HFFc6 (cell line): ENCODE measurements at regions not wholly inside any gene's neighbourhood (a gene's known extent, or its start where the extent isn't known, plus 50 kb on each side); places are given as distances from the start of the nearest gene placed in this dataset.
"Not testable (repeated sequence)": the region's sequence is repeated elsewhere in the genome, so short reads cannot be mapped to it uniquely, and the experiment has no call there.

ENCODE experiments used
- DNase-seq: peaks from one replicate; pipeline ENCODE4 v3.0.0-alpha.2; 2018
- H3K27ac Mint-ChIP-seq: 2 replicates; pipeline ENCODE4 v1.8.0; 2020; ENCODE audit warnings: mild to moderate bottlenecking, mixed read lengths
- H3K27me3 Mint-ChIP-seq: 2 replicates; pipeline ENCODE4 v1.8.0; 2021; ENCODE audit warnings: mild to moderate bottlenecking, moderate library complexity, mixed read lengths; ENCODE audit not compliant: insufficient read depth
- H3K36me3 Mint-ChIP-seq: 2 replicates; pipeline ENCODE4 v1.8.0; 2021; ENCODE audit warnings: low read depth, mixed read lengths
- H3K4me1 Mint-ChIP-seq: 2 replicates; pipeline ENCODE4 v1.8.0; 2020; ENCODE audit warnings: low read depth, mixed read lengths
- H3K4me3 Mint-ChIP-seq: 2 replicates; pipeline ENCODE4 v1.8.0; 2020; ENCODE audit warnings: mild to moderate bottlenecking, moderate library complexity, mixed read lengths
- H3K9me3 Mint-ChIP-seq: 2 replicates; pipeline ENCODE4 v1.8.0; 2020; ENCODE audit warnings: mild to moderate bottlenecking, mixed read lengths
- TF ChIP-seq, protein P1 (sequence below): fragments of 200-600 bp; sonication (generic); IDR thresholded peaks from 2 replicates; pipeline ENCODE4 v1.5.0; 2021; ENCODE audit warnings: antibody characterized with exemption, mild to moderate bottlenecking

DNA sequence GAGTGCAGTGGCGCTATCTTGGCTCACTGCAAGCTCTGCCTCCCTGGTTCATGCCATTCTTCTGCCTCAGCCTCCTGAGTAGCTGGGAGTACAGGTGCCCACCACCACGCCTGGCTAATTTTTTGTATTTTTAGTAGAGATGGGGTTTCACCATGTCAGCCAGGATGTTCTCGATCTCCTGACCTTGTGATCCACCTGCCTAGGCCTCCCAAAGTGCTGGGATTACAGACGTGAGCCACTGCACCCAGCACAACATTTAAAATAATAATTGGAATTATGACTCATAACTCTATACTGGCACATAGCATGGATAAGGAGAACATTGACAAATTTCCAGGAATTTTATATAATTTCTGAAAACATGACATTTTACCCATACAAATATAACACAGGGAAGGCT lies 54.2 kb downstream of the DBET start:
- H3K4me3 Mint-ChIP-seq, DNase-seq, H3K36me3 Mint-ChIP-seq, H3K9me3 Mint-ChIP-seq, H3K27me3 Mint-ChIP-seq, H3K27ac Mint-ChIP-seq, H3K4me1 Mint-ChIP-seq: not testable (repeated sequence)

DNA sequence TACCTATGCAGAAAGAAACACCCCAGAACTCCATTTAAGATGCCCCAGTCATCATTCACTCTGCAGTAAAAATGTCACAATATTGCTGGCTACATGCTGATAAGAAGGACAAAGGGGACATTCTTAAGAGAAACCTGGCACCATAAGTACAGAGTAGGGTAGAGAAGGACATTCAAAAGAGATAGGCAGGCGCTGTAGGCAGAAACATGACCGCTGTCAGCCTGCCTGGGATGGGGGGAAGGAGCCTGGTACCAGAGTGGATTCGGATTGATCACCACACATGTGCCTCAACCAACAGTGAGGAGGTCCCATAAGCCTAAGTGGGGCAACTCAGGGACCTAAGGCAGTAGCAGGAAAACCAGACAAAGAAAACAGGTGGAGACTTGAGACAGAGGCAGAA lies 54.1 kb upstream of the DUX4 start:
- not testable (repeated sequence) for H3K36me3 Mint-ChIP-seq, H3K9me3 Mint-ChIP-seq, DNase-seq, H3K4me1 Mint-ChIP-seq, H3K27me3 Mint-ChIP-seq, H3K4me3 Mint-ChIP-seq, H3K27ac Mint-ChIP-seq

DNA sequence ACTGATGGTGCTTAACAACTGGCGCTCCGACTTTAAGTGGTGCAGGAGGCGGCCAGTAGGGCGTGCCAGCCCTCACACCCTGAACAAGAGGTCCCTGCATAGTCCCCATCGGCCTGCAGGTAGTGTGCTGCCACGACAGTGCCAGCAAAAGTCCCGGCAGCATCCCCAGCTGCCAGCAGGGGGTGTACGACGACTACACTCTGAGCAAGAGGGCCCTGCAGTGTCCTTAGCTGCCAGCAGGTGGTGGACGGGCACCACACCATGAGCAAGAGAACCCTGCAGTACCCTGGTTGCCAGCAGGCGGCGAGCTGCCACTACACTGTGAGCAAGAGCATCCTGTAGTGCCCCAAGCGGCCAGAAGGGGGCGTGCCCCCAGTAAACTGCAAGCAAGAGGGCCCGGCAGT lies 53.5 kb upstream of the DUX4 start:
- not testable (repeated sequence) for H3K36me3 Mint-ChIP-seq, H3K4me3 Mint-ChIP-seq, H3K4me1 Mint-ChIP-seq, H3K27me3 Mint-ChIP-seq, H3K27ac Mint-ChIP-seq, H3K9me3 Mint-ChIP-seq, DNase-seq

DNA sequence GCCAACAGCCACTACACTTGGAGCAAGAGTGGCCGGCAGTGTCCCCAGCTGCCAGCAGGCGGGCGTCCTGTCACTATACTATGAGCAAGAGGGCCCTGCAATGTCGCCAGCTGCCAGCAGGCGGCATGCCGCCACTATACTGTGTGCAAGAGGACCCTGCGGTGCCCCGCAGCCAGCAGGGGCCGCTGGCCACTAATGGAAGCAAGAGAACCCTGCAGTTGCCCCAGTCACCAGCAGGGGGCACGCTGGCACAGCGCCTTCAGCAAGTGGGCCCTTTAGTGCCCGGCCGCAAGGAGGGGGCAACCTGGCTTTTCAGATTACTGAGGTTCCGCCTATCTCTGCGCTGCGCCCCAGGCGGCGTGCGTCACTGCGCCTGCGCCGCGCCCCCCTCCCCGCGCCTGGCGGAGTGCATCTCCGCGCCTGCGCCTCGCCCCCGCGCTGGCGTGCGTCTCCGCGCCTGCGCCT lies 53.0 kb upstream of the DUX4 start:
- not testable (repeated sequence) for DNase-seq, H3K36me3 Mint-ChIP-seq, H3K27ac Mint-ChIP-seq, H3K9me3 Mint-ChIP-seq, H3K4me1 Mint-ChIP-seq, H3K4me3 Mint-ChIP-seq, H3K27me3 Mint-ChIP-seq
- TF ChIP-seq, protein P1, sequence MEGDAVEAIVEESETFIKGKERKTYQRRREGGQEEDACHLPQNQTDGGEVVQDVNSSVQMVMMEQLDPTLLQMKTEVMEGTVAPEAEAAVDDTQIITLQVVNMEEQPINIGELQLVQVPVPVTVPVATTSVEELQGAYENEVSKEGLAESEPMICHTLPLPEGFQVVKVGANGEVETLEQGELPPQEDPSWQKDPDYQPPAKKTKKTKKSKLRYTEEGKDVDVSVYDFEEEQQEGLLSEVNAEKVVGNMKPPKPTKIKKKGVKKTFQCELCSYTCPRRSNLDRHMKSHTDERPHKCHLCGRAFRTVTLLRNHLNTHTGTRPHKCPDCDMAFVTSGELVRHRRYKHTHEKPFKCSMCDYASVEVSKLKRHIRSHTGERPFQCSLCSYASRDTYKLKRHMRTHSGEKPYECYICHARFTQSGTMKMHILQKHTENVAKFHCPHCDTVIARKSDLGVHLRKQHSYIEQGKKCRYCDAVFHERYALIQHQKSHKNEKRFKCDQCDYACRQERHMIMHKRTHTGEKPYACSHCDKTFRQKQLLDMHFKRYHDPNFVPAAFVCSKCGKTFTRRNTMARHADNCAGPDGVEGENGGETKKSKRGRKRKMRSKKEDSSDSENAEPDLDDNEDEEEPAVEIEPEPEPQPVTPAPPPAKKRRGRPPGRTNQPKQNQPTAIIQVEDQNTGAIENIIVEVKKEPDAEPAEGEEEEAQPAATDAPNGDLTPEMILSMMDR, result peak; percentile 70

DNA sequence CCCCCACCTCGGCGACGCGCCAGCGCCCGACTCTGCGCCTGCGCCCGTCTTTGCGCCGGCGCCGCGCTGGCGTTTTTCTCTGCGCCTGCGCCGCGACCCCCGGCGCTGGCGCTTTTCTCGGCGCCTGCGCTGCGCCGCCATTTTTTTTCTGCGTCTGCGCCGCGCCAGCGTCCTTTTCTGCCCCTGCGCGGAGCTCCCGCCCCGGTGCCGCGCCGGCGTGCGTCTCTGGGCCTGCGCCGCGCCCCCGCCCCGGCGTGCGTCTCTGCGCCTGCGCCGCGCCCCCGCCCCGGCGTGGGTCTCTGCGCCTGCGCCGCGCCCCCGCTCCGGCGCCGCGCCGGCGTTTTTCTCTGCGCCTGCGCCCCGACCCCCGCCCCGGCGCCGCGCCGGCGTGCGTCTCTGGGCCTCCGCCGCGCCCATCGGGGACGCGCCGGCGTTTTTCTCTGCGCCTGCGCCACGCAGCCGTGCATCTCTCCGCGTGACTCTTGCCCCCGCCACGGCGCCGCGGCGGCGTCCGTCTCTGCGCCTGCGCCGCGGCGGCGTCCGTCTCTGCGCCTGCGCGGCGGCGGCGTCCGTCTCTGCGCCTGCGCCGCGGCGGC lies 52.4 kb upstream of the DUX4 start:
- DNase-seq, H3K9me3 Mint-ChIP-seq, H3K27ac Mint-ChIP-seq, H3K36me3 Mint-ChIP-seq, H3K4me1 Mint-ChIP-seq, H3K27me3 Mint-ChIP-seq, H3K4me3 Mint-ChIP-seq: not testable (repeated sequence)

DNA sequence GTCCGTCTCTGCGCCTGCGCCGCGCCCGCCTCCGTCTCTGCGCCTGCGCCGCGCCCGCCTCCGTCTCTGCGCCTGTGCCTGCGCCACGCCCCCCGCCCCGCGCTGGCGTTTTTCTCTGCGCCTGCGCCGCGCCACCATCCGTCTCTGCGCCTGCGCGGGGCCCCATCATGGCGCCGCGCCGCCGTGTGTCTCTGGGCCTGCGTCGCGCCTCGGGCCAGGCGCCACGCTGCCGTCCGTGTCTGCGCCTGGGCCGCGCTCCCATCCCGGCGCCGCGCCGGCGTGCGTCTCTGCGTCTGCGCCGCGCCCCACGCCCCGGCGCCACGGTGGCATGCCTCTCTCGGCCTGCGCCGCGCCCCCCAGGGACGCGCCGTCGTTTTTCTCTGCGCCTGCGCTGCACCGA lies 51.8 kb upstream of the DUX4 start:
- no peak overlapping the region for H3K27ac Mint-ChIP-seq
- no peak overlapping the region for H3K4me3 Mint-ChIP-seq
- H3K9me3 Mint-ChIP-seq, result no peaks in the 10 kb centered on the region
- no peaks in the 10 kb centered on the region for H3K4me1 Mint-ChIP-seq
- TF ChIP-seq, protein P1, result no peak
- H3K36me3 Mint-ChIP-seq, result no peaks in the 10 kb centered on the region
- no peak for DNase-seq
- H3K27me3 Mint-ChIP-seq, result no peaks in the 10 kb centered on the region

DNA sequence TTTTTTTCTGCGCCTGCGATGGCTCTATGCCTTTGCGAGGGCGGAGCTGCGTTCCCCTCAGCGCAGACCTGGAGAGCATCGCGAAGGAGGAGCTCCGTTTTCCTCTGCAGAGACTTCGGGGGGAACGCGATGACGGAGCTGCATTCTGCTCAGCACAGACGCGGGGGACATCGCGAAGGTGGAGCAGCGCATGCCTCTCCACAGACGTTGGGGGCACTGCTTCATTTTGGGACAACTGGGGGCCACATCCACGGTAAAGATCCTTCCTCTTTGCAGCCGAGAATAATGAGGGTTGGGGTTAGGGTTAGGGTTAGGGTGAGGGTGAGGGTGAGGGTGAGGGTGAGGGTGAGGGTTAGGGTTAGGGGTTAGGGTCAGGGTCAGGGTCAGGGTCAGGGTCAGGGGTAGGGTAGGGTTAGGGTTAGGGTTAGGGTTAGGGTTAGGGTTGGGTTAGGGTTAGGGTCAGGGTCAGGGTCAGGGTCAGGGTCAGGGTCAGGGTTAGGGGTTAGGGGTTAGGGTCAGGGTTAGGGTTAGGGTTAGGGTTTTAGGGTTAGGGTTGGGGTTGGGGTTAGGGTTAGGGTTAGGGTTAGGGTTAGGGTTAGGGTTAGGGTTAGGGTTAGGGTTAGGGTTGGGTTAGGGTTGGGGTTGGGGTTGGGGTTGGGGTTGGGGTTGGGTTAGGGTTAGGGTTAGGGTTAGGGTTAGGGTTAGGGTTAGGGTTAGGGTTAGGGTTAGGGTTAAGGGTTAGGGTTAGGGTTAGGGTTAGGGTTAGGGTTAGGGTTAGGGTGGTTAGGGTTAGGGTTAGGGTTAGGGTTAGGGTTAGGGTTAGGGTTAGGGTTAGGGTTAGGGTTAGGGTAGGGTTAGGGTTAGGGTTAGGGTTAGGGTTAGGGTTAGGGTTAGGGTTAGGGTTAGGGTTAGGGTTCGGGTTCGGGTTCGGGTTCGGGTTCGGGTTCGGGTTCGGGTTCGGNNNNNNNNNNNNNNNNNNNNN lies 51.1 kb upstream of the DUX4 start:
- DNase-seq, result peak; percentile 1
- not testable (repeated sequence) for H3K4me3 Mint-ChIP-seq, H3K27me3 Mint-ChIP-seq, H3K9me3 Mint-ChIP-seq, H3K36me3 Mint-ChIP-seq, H3K4me1 Mint-ChIP-seq, H3K27ac Mint-ChIP-seq
